ENCODE measurements at regions not wholly inside any gene's neighbourhood (a gene's known extent, or its start where the extent isn't known, plus 50 kb on each side); places are given as distances from the start of the nearest gene placed in this dataset.

- DNase-seq: no peak
Measured at GRCh38 chr11:134759855-134760254, 347.8 kb upstream of the B3GAT1 start.

- no peak for DNase-seq
Measured at GRCh38 chr11:134759274-134759673, 347.2 kb upstream of the B3GAT1 start.

DNA sequence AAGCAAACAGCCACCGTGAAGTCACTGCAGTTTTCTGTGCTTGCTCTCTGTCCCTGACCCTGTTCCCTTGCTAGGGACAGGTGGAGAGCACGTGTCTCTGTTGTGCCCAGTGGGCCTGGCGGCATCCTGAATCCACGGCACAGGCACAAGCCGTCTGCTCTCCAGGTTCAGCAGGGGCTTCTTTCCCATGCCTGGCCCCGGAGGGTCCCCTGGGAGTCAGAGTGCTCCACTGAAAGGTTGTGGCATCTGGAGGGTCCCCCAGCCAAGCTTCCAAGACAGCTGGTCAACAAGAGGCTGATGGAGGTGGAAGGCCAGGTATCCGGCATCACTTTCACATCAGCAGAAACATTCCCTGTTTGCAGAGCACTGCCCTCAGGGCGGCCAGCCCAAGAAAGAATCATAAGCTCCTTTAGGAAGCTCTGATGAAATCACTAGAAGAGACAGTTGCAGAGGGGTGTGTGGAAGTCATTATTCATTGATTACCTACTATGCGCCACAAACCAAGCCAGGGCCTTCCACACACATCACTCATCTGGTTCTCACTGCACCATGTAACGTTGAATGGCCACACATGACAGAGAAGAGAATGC lies 346.4 kb upstream of the B3GAT1 start:
- DNase-seq: no peak

DNA sequence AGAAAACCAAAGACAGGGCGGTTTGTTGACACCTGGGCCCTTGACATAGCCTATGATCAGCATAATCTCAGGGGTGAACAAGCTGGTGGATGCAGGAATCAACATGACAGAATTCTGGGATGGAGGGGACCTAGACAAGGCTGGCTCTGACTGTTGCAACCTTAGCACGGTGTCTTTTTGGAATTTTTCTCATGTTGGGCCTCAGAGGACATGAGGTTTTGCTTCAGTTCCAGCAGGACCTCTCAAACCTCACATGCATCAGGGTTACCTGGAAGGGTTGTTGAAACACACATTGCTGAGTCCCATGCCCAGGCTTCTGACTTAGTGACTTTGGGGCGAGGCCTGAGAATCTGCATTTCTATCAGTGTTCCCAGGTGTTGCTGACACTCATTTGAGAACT lies 345.6 kb upstream of the B3GAT1 start:
- DNase-seq: no peak

GRCh38 chr11:134756811-134757540 lies 344.9 kb upstream of the B3GAT1 start:
- DNase-seq: no peak

DNA sequence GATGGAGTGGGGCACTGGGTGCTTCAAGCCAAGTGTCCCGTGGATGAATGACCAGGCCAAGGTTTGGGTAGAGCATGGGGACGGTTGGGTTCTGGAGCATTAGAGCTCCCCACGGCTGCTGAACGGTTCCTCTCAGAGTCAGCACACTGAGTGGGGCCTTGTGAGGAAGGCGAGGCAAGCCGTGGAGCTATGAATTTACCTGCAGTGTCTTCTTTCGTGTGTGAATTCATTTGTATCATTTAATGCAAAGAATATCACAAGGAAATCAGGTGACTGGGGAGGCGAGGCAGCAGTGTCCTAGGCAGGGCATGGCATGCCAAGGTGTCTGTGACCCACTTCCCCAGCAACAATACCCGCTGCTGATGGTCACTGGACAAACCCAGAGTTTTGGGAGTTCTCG lies 343.5 kb upstream of the B3GAT1 start:
- DNase-seq: no peak

- DNase-seq: no peak
Measured at GRCh38 chr11:134754521-134755198, 342.6 kb upstream of the B3GAT1 start.

GRCh38 chr11:134753771-134754520 lies 341.9 kb upstream of the B3GAT1 start:
- DNase-seq: no peak

- no peak for DNase-seq
Measured at GRCh38 chr11:134752964-134753770, 341.1 kb upstream of the B3GAT1 start.

DNA sequence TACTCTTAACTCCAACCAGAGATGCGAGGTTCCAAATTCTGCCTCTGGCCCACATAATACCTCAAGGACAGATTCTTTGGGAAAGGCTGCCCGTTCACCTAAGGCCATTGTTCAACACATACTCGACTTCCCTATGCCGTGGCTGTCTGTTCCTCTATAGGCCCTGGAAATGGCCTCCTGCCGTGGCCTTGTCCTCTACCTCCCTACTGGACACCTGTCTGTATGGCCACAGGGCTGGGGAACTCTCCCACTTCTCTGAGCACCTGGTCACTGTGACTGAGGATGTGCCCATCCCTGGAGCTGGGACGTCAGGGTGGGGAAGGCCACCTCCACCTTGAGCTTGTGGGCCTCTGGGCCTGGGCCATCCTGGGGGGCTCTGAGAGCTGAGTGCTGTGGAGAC lies 340.5 kb upstream of the B3GAT1 start:
- DNase-seq: no peak

GRCh38 chr11:134751766-134752165 lies 339.7 kb upstream of the B3GAT1 start:
- DNase-seq: no peak

GRCh38 chr11:134751031-134751585 lies 339.1 kb upstream of the B3GAT1 start:
- no peak for DNase-seq

DNA sequence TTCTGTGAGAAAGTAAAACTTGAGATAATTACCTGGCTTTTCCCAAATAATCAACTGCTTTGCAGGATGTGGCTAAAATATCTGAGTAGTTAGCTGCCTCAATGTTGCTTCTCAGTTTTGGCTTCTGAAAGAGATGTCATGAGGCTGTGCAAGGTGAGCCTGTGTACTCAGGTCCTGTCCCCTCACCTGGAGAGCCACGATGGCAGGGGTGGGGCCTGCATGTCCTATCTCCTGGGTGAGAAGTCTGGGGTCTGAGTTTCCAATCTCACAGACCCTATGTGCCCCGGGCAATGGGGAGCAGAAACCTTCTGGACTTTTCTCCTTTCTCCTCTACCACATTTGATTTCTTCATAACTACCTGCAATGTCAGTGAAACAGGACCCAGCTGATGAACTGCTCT lies 338.6 kb upstream of the B3GAT1 start:
- DNase-seq: no peak

DNA sequence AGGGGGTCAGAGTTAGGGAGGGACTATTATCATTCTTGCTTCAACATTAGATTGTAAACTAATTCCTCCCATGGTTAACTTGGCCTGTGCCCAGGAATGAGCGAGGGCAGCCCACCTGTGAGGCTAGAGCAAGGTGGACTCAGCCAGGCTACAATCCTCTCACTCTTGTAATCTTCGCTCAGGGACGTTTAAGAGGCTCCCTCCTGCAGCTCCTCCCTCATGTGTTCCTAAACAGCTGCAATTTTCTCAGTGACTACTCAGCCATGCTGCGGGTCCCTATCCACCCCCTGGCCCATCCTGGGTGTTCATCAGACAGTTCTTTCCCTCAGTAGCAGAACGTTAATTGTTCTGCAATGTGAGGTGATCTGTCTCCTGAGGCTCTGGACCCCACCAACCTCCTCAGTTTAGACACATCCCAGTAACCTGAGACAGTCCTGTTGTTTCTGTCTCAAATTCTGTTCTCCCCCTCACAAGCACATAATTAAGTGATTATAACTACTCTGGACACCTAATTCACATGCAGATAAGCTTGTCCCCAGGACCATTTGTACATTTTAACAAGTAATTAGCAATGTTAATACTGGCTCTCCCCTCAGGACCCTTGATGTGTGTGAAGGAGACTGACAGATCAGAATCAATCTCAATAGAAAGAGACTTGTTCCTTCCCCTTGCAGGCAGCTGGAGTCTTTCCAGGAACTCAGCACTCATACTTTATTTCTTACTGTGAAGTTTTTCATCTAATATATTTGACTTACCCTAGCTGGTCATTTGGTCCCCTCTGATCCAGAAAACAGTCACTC lies 337.2 kb upstream of the B3GAT1 start:
- no peak for DNase-seq

- DNase-seq: no peak
Measured at GRCh38 chr11:134746609-134747008, 334.6 kb upstream of the B3GAT1 start.

DNA sequence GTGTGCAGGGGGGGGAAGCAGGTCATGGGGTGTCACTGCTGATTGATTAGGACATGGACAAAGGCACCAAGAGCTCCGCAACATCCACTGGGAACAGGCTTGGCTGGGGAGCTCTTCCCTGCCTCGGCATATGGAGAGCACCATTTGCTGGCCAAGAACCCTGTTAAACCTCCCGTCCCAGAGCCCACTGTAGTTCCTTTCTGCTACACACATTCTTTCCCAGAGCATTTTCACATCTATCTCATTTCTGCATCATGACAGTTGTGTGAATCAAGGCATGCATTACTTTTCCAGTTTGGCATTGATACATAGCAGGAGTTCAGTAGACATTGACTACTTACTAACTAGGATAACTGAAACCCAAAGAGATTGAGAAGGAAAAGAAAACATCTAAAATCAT lies 333.4 kb upstream of the B3GAT1 start:
- DNase-seq: no peak

DNA sequence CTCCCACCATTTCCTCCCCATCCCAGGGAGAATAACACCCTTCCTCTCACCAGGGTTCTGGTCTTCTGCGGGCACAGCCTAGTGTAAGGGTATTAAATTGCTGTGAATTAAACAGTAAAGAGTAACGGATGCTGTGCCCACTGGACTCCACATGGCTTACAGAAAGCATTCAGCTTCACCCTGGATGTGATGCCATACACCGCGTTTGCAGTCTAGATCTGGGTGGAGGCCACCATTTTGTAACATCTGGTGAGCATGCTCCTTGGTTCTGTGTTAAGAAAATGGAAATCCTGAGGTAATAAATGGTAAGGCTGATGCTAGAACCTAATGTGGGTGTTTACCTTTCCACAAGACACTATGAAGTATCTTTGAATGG lies 331.8 kb upstream of the B3GAT1 start:
- no peak for DNase-seq

DNA sequence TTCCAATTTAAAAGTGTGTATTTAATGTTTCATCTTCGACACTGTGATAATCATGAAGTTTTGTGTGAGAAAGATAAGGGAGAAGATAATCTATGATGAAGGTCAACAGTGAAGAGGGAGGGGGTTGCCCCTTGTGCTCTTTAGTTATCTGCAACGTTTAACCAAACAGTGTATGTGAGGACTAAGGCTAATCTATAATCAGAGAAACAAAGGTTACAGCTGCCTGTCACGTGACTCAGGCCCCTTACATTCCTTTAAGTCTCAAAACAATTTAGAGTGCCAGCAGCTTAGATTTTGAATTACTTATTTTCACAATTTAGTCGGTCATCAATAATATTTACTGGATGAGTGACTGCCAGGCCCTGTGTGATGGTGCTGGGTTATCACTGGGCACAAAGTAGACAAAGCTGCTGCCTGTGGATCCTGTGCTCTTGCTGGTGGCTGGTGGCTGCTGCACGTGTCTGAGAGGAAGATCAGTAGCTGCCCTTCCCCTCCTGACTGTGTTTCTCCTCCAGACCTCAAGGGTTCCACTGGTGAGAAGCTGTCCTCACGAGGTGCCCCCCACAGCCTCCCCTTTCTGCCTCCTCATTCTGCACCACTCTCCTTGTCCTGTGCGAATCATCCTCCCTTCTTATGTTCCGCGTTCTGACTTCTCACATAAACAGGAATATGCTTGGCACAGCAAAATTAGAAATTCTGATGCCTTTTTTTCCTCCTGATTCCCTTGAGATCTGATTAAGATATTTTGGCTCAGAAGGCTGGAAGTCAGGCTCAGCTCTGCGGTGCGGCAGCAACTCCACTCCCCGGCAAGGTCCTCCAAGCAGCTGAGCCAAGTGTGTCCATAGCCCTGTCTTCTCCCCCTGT lies 331.1 kb upstream of the B3GAT1 start:
- DNase-seq: no peak

DNA sequence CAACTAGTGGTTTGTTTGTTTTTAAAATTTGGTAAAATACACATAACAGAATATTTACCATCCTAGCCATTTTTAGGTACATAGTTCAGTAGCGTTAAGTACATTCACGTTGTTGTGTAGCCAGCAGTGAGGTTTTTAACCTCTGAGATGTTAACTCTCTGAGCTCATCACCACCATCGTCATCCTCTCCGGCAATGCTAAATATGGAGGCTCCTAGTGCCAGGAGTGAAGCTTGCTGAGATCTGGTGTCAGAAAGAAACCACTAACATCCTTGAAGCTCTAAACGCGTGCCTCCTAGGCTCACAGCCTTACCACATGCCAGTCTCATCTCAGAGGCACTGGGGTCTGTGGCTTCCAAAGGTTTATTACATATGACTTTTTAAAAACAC lies 330.2 kb upstream of the B3GAT1 start:
- DNase-seq: no peak

DNA sequence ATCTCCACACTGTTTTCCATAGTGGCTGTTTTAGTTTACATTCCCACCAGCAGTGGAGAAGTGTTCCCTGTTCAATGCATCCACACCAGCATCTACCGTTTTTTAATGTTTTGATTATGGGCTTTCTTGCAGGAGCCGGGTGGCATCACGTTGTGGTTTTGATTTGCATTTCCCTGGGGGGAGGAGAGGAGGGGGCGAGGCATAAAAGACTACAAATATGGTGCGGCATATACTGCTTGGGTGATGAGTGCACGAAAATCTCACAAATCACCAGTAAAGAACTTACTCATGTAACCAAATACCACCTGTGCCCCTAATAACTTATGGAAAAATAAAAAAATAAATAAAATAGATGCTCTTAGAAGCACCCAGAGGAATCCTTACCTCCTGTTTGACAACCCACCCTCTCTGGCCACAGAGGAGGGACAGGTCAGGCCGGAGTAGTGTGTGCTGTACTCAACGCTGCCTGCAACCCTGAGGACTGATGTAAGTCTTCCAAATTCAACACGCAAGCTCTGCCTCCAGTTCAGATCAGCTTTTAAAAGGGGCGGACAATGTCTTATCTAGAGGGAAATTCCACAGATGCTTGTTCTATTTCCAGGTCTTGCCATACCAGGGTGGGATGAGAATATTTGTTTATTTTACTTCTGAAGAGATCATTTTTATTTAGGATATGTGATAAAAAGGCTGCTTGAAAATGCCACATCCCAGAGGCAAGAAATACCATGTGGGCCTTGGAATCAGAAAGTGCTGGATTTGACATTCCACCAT lies 329.6 kb upstream of the B3GAT1 start:
- DNase-seq: no peak

Data from inflammatory macrophage treated with lipopolysaccharide for 4 hours (primary cell).